Gastrocnemius medialis (tissue), 4 donors: ENCODE measurements at regions not wholly inside any gene's neighbourhood (a gene's known extent, or its start where the extent isn't known, plus 50 kb on each side); places are given as distances from the start of the nearest gene placed in this dataset.

Source experiments
- CTCF ChIP-seq, 5 experiments: fragments of 450-650 bp in 3 of 5; fragments of 200-600 bp in 2 of 5; sonication (generic) in 2 of 5; IDR thresholded peaks in 4 of 5; conservative IDR thresholded peaks in 1 of 5; 1 replicate in 4 of 5; 2 replicates in 1 of 5; pipeline ENCODE4 v1.5.1; 2016 to 2019; ENCODE audit warnings: antibody characterized with exemption in 5 of 5, mild to moderate bottlenecking in 3 of 5, moderate library complexity in 3 of 5
- POLR2A ChIP-seq, 2 donors: fragments of 450-650 bp; IDR thresholded peaks; one replicate each; pipeline ENCODE4 v1.6.1; 2017; ENCODE audit warnings: antibody characterized with exemption in 2 of 2, mild to moderate bottlenecking in 2 of 2, moderate library complexity in 2 of 2

GRCh38 chr4:20621476-20621875 is 78.8 kb upstream of the PACRGL start:
- TF ChIP-seq CTCF (IDR thresholded peaks at IDR 0.05 in 4 of 5, conservative IDR thresholded peaks at IDR 0.05 in 1 of 5) (no peak), POLR2A (IDR thresholded peaks at IDR 0.05) (no peak)
